Tibial nerve (tissue), 4 donors: ENCODE measurements at regions not wholly inside any gene's neighbourhood (a gene's known extent, or its start where the extent isn't known, plus 50 kb on each side); places are given as distances from the start of the nearest gene placed in this dataset.

ENCODE experiments used
- EP300 ChIP-seq, 2 donors: sonication (generic); formaldehyde crosslinking; IDR thresholded peaks; one replicate each; pipeline ENCODE4 v1.6.1; 2017; ENCODE audit warnings: antibody characterized with exemption in 2 of 2, mild to moderate bottlenecking in 1 of 2
- POLR2A ChIP-seq, 2 donors: fragments of 450-650 bp; IDR thresholded peaks; one replicate each; pipeline ENCODE4 v1.6.1; 2017; ENCODE audit warnings: antibody characterized with exemption in 2 of 2, mild to moderate bottlenecking in 2 of 2, moderate library complexity in 2 of 2
- TF ChIP-seq, protein P1 (sequence below), 5 experiments: fragments of 200-600 bp in 3 of 5; fragments of 450-650 bp in 2 of 5; sonication (generic) in 3 of 5; IDR thresholded peaks; one replicate each; pipeline ENCODE4 v1.5.1; 2016 to 2019; ENCODE audit warnings: antibody characterized with exemption in 5 of 5, mild to moderate bottlenecking in 3 of 5, moderate library complexity in 2 of 5

DNA sequence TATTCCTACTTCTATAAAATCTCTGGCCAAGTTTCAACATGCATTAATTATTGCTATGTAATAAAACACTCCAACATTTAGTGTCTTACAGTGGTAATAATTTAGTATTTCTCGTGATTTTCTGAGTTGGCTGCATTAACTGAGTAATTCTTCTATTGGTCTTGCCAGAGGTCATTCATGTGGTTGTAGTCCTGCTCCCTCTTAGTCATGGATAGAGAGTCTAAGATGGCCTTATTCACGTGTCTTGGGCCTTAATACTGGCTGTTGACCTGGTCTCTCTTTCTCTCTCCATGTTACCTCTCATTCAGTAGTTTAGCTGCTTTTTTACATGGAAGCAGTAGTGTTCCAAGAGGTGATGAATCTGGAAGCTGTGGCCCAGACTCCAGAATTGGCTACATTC, 140.1 kb upstream of the ZBTB20 start:
- TF ChIP-seq POLR2A (IDR thresholded peaks at IDR 0.05) (no peak), EP300 (IDR thresholded peaks at IDR 0.05) (no peak)
- TF ChIP-seq, protein P1, sequence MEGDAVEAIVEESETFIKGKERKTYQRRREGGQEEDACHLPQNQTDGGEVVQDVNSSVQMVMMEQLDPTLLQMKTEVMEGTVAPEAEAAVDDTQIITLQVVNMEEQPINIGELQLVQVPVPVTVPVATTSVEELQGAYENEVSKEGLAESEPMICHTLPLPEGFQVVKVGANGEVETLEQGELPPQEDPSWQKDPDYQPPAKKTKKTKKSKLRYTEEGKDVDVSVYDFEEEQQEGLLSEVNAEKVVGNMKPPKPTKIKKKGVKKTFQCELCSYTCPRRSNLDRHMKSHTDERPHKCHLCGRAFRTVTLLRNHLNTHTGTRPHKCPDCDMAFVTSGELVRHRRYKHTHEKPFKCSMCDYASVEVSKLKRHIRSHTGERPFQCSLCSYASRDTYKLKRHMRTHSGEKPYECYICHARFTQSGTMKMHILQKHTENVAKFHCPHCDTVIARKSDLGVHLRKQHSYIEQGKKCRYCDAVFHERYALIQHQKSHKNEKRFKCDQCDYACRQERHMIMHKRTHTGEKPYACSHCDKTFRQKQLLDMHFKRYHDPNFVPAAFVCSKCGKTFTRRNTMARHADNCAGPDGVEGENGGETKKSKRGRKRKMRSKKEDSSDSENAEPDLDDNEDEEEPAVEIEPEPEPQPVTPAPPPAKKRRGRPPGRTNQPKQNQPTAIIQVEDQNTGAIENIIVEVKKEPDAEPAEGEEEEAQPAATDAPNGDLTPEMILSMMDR (IDR thresholded peaks at IDR 0.05): no peak
